SK-N-SH treated with all-trans-retinoic acid at 6 μM for 48 hours (cell line): ENCODE measurements at regions not wholly inside any gene's neighbourhood (a gene's known extent, or its start where the extent isn't known, plus 50 kb on each side); places are given as distances from the start of the nearest gene placed in this dataset.

ENCODE experiments used
- ATAC-seq: fragments of 200-7000 bp; cut with Tn5 transposase; 3 replicates; pipeline ENCODE4 v1.9.1; 2020; ENCODE audit warnings: mild to moderate bottlenecking, moderate library complexity
- BACH2 ChIP-seq: fragments of 250-450 bp; sonication (Bioruptor Pico); IDR thresholded peaks from 2 replicates; pipeline ENCODE4 v1.9.0; 2021; ENCODE audit warnings: mild to moderate bottlenecking, borderline replicate concordance
- CREB5 ChIP-seq: fragments of 250-450 bp; sonication (Bioruptor Pico); IDR thresholded peaks from 2 replicates; pipeline ENCODE4 v1.5.1; 2020; ENCODE audit warnings: low read depth, mild to moderate bottlenecking, moderate library complexity
- CSDC2 ChIP-seq: fragments of 250-450 bp; sonication (Bioruptor Pico); IDR thresholded peaks from 2 replicates; pipeline ENCODE4 v1.5.0; 2020; ENCODE audit warnings: mild to moderate bottlenecking, moderate library complexity
- CSRNP3 ChIP-seq: fragments of 250-450 bp; sonication (Bioruptor Pico); IDR thresholded peaks from 2 replicates; pipeline ENCODE4 v1.5.1; 2021; ENCODE audit warnings: mild to moderate bottlenecking, moderate library complexity
- ESRRG ChIP-seq: fragments of 250-450 bp; sonication (Bioruptor Pico); IDR thresholded peaks from 2 replicates; pipeline ENCODE4 v1.6.1; 2021; ENCODE audit warnings: mild to moderate bottlenecking
- GLIS3 ChIP-seq: fragments of 250-450 bp; sonication (Bioruptor Pico); IDR thresholded peaks from 2 replicates; pipeline ENCODE4 v1.5.0; 2020; ENCODE audit warnings: mild to moderate bottlenecking, moderate library complexity
- ISL1 ChIP-seq: fragments of 250-450 bp; sonication (Bioruptor Pico); IDR thresholded peaks from 2 replicates; pipeline ENCODE4 v2.1.2; 2022; ENCODE audit warnings: mild to moderate bottlenecking, moderate library complexity
- PATZ1 ChIP-seq: fragments of 250-450 bp; sonication (Bioruptor Pico); IDR thresholded peaks from 2 replicates; pipeline ENCODE4 v1.8.0; 2020; ENCODE audit warnings: mild to moderate bottlenecking, moderate library complexity, borderline replicate concordance
- PPARA ChIP-seq: fragments of 250-450 bp; sonication (Bioruptor Pico); IDR thresholded peaks from 2 replicates; pipeline ENCODE4 v1.5.0; 2020; ENCODE audit warnings: mild to moderate bottlenecking, borderline replicate concordance
- RARB ChIP-seq: fragments of 250-450 bp; sonication (Bioruptor Pico); IDR thresholded peaks from 2 replicates; pipeline ENCODE4 v1.8.0; 2021; ENCODE audit warnings: mild to moderate bottlenecking, moderate library complexity
- SNAI2 ChIP-seq: fragments of 250-450 bp; sonication (Bioruptor Pico); IDR thresholded peaks from 2 replicates; pipeline ENCODE4 v1.5.0; 2020; ENCODE audit warnings: mild to moderate bottlenecking, moderate library complexity
- TCF4 ChIP-seq: fragments of 250-450 bp; sonication (Bioruptor Pico); IDR thresholded peaks from 2 replicates; pipeline ENCODE4 v1.8.0; 2021; ENCODE audit warnings: mild to moderate bottlenecking, moderate library complexity, borderline replicate concordance
- TOX ChIP-seq: fragments of 250-450 bp; sonication (Bioruptor Pico); IDR thresholded peaks from 2 replicates; pipeline ENCODE4 v1.8.0; 2021; ENCODE audit warnings: mild to moderate bottlenecking, moderate library complexity, borderline replicate concordance
- ZC3H10 ChIP-seq: fragments of 250-450 bp; sonication (Bioruptor Pico); IDR thresholded peaks from 2 replicates; pipeline ENCODE4 v1.5.1; 2021; ENCODE audit warnings: mild to moderate bottlenecking, moderate library complexity
- ZFP3 ChIP-seq: fragments of 250-450 bp; sonication (Bioruptor Pico); IDR thresholded peaks from 2 replicates; pipeline ENCODE4 v1.5.0; 2020; ENCODE audit warnings: mild to moderate bottlenecking, moderate library complexity
- ZNF565 ChIP-seq: fragments of 450-650 bp; formaldehyde crosslinking; conservative IDR thresholded peaks from 2 replicates; pipeline ENCODE4 v1.5.0; 2020; ENCODE audit warnings: low read depth, mild to moderate bottlenecking, moderate library complexity
- ZNF70 ChIP-seq: fragments of 450-650 bp; formaldehyde crosslinking; IDR thresholded peaks from 2 replicates; pipeline ENCODE4 v1.5.0; 2020; ENCODE audit warnings: mild to moderate bottlenecking, moderate library complexity
- ZNF8 ChIP-seq: fragments of 450-650 bp; formaldehyde crosslinking; IDR thresholded peaks from 2 replicates; pipeline ENCODE4 v1.5.0; 2020; ENCODE audit warnings: mild to moderate bottlenecking, moderate library complexity
- TF ChIP-seq, protein P1 (sequence below): fragments of 250-450 bp; sonication (Bioruptor Pico); IDR thresholded peaks from 2 replicates; pipeline ENCODE4 v1.5.0; 2020; ENCODE audit warnings: mild to moderate bottlenecking, moderate library complexity
- TF ChIP-seq, protein P2 (sequence below): fragments of 250-450 bp; sonication (Bioruptor Pico); IDR thresholded peaks from 2 replicates; pipeline ENCODE4 v1.8.0; 2021; ENCODE audit warnings: low read depth, mild to moderate bottlenecking, moderate library complexity, borderline replicate concordance

- no peak for ATAC-seq
- TF ChIP-seq ZNF565 (no peak), ESRRG (CRISPR knock-in tag) (no peak), ZC3H10 (CRISPR knock-in tag) (no peak), TOX (CRISPR knock-in tag) (no peak), ZNF70 (CRISPR knock-in tag) (no peak), ZFP3 (no peak), RARB (no peak), TCF4 (CRISPR knock-in tag) (no peak), GLIS3 (CRISPR knock-in tag) (no peak), CREB5 (CRISPR knock-in tag) (no peak), CSRNP3 (CRISPR knock-in tag) (no peak)
- TF ChIP-seq, protein P1, sequence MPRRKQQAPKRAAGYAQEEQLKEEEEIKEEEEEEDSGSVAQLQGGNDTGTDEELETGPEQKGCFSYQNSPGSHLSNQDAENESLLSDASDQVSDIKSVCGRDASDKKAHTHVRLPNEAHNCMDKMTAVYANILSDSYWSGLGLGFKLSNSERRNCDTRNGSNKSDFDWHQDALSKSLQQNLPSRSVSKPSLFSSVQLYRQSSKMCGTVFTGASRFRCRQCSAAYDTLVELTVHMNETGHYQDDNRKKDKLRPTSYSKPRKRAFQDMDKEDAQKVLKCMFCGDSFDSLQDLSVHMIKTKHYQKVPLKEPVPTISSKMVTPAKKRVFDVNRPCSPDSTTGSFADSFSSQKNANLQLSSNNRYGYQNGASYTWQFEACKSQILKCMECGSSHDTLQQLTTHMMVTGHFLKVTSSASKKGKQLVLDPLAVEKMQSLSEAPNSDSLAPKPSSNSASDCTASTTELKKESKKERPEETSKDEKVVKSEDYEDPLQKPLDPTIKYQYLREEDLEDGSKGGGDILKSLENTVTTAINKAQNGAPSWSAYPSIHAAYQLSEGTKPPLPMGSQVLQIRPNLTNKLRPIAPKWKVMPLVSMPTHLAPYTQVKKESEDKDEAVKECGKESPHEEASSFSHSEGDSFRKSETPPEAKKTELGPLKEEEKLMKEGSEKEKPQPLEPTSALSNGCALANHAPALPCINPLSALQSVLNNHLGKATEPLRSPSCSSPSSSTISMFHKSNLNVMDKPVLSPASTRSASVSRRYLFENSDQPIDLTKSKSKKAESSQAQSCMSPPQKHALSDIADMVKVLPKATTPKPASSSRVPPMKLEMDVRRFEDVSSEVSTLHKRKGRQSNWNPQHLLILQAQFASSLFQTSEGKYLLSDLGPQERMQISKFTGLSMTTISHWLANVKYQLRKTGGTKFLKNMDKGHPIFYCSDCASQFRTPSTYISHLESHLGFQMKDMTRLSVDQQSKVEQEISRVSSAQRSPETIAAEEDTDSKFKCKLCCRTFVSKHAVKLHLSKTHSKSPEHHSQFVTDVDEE (CRISPR knock-in tag), result no peak
- TF ChIP-seq, protein P2, sequence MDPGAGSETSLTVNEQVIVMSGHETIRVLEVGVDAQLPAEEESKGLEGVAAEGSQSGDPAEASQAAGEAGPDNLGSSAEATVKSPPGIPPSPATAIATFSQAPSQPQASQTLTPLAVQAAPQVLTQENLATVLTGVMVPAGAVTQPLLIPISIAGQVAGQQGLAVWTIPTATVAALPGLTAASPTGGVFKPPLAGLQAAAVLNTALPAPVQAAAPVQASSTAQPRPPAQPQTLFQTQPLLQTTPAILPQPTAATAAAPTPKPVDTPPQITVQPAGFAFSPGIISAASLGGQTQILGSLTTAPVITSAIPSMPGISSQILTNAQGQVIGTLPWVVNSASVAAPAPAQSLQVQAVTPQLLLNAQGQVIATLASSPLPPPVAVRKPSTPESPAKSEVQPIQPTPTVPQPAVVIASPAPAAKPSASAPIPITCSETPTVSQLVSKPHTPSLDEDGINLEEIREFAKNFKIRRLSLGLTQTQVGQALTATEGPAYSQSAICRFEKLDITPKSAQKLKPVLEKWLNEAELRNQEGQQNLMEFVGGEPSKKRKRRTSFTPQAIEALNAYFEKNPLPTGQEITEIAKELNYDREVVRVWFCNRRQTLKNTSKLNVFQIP (CRISPR knock-in tag), result no peak
Observed at GRCh38 chr5:131064669-131065371, 100.2 kb downstream of the HINT1 start.

DNA sequence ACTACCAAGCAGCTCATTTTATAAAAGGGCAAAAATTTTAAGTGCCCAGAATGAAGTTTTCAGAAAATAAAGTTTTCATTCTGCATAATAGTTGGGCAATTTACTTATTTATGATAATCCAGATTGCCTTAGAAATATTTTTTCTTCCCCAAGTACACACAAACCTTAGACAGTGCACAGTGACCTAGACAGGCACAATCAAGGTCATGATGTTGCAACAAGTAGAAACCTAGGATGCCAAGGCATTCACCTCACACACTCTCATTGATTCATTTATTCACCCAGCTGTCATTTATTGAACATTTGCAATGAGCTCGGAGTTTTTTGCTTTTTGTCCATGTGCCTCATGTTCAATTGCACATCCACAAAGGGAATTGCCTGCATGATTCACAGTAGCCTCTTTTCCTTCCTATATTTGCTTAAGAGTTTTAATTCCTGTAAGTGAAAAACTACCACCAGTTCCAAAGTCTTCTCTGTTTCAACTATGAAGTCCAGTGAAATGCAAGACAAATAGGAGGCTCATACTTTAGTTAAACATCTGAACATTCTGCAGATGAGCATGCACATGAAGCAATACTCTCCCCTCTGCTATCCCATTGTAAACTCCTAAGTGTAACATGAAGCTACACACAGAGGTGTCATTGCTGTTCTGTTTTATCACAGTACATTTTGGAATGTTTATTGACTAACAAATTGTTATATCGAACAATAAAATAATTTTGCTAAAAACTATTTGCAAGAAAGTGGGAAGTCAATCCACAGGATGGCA lies 122.9 kb downstream of the HINT1 start:
- ATAC-seq, result no peak
- TF ChIP-seq ISL1, result no peak
- no peak for TF ChIP-seq ZFP3

GRCh38 chr5:131023498-131023865 lies 141.6 kb downstream of the HINT1 start:
- no peak for ATAC-seq
- TF ChIP-seq ZNF565 (no peak), TOX (CRISPR knock-in tag) (no peak), ZC3H10 (CRISPR knock-in tag) (no peak), SNAI2 (no peak), BACH2 (CRISPR knock-in tag) (no peak), ZNF8 (no peak), CSDC2 (CRISPR knock-in tag) (no peak), ESRRG (CRISPR knock-in tag) (no peak), ZNF70 (CRISPR knock-in tag) (no peak), PPARA (CRISPR knock-in tag) (no peak), CREB5 (CRISPR knock-in tag) (no peak), CSRNP3 (CRISPR knock-in tag) (no peak), PATZ1 (CRISPR knock-in tag) (no peak)
- TF ChIP-seq, protein P2 (CRISPR knock-in tag), result no peak
